K562 (cell line): ENCODE measurements at regions not wholly inside any gene's neighbourhood (a gene's known extent, or its start where the extent isn't known, plus 50 kb on each side); places are given as distances from the start of the nearest gene placed in this dataset.

ENCODE experiments used
- ATAC-seq: fragments of 200-7000 bp; cut with Tn5 transposase; 3 replicates; pipeline ENCODE4 v1.9.1; 2020; ENCODE audit warnings: moderate library complexity
- BruUV-seq: library from RNA; stranded (reverse); fragments of 400-500 nt; replicated peaks from 2 replicates; lab custom pipeline; 2021; lab: Mats Ljungman, UMichigan
- CTCF ChIA-PET: fragments of 300-600 bp; formaldehyde crosslinking; extraction: SDS; loops from one replicate; lab custom pipeline; 2021; ENCODE audit warnings: low intra/inter-chr PET ratio; lab: Yijun Ruan, JAX
- POLR2A ChIA-PET: fragments of 300-600, 350-650 bp; sonication (Branson Sonifier 250); formaldehyde crosslinking; extraction: SDS; loops from one replicate; lab custom pipeline; 2021; ENCODE audit warnings: antibody characterized with exemption, inconsistent platforms; lab: Yijun Ruan, JAX
- DNase-seq, 4 experiments: peaks; one replicate each; pipeline versions ENCODE4 v3.0.0 to v3.0.0-alpha.2; 2011 to 2018; ENCODE audit warnings: low spot score in 3 of 4, mixed read lengths in 3 of 4; ENCODE audit errors: extremely low read depth in 1 of 4
- FAIRE-seq: peaks from 2 replicates; lab custom pipeline; 2011; peaks lifted over from hg19 to GRCh38; lab: Jason Lieb, UNC
- H2AFZ ChIP-seq: 2 replicates; pipeline ENCODE4 v1.6.0; 2011; ENCODE audit warnings: low read depth, low read length, control low read depth, inconsistent platforms
- H3K27ac ChIP-seq: fragments of 200-600 bp; 3 replicates; pipeline ENCODE4 v1.8.0; 2011; ENCODE audit warnings: low read depth, mild to moderate bottlenecking, control low read depth, inconsistent platforms, low read length, moderate library complexity, mixed read lengths; ENCODE audit errors: extremely low read depth
- H3K27me3 ChIP-seq, 2 experiments: fragments of 300-600 bp in 1 of 2; 2 replicates in 1 of 2; 3 replicates in 1 of 2; pipeline versions ENCODE4 v1.6.0 to v1.8.0; 2011; ENCODE audit warnings: inconsistent platforms in 2 of 2, low read length in 2 of 2, mild to moderate bottlenecking in 1 of 2, mixed read lengths in 1 of 2, moderate library complexity in 1 of 2; ENCODE audit not compliant: control insufficient read depth in 2 of 2, insufficient read depth in 2 of 2
- H3K36me3 ChIP-seq: fragments of 300-600 bp; 3 replicates; pipeline ENCODE4 v1.8.0; 2011; ENCODE audit warnings: mild to moderate bottlenecking, low read length, inconsistent platforms; ENCODE audit not compliant: control insufficient read depth, insufficient read depth
- H3K4me1 ChIP-seq, 2 experiments: fragments of 200-600 bp in 1 of 2; replicated peaks in 1 of 2; 2 replicates in 1 of 2; 3 replicates in 1 of 2; pipeline versions ENCODE4 v1.5.1 to v1.8.0; 2011; ENCODE audit warnings: inconsistent platforms in 2 of 2, low read length in 2 of 2, mild to moderate bottlenecking in 1 of 2, mixed read lengths in 1 of 2, moderate library complexity in 1 of 2; ENCODE audit not compliant: control insufficient read depth in 2 of 2, insufficient read depth in 2 of 2
- H3K4me2 ChIP-seq: 2 replicates; pipeline ENCODE4 v1.6.1; 2011; ENCODE audit warnings: low read length, control low read depth, inconsistent platforms, mixed read lengths; ENCODE audit not compliant: insufficient read depth
- H3K4me3 ChIP-seq: fragments of 200-600 bp; sonication (generic), shearing (Covaris generic); 2 replicates; pipeline ENCODE4 v1.5.1; 2016; ENCODE audit warnings: control low read depth, inconsistent platforms
- H3K79me2 ChIP-seq: fragments of 200-600 bp; 3 replicates; pipeline ENCODE4 v1.8.0; 2011; ENCODE audit warnings: low read length, inconsistent platforms; ENCODE audit not compliant: control insufficient read depth, insufficient read depth
- H3K9ac ChIP-seq, 2 experiments: 2 replicates each; pipeline versions ENCODE4 v1.6.0 to v1.6.1; 2011; ENCODE audit warnings: low read depth in 2 of 2, low read length in 2 of 2, control low read depth in 1 of 2, inconsistent platforms in 1 of 2, mild to moderate bottlenecking in 1 of 2, mixed read lengths in 1 of 2; ENCODE audit not compliant: insufficient read depth in 1 of 2
- H3K9me1 ChIP-seq: one replicate; pipeline ENCODE4 v1.6.0; 2011; ENCODE audit warnings: inconsistent platforms, mild to moderate bottlenecking, low read length, moderate library complexity; ENCODE audit not compliant: control insufficient read depth, insufficient read depth
- H3K9me3 ChIP-seq: replicated peaks from 2 replicates; pipeline ENCODE4 v1.5.1; 2011; ENCODE audit warnings: low read depth, low read length, inconsistent platforms; ENCODE audit not compliant: control insufficient read depth, insufficient read depth
- H4K20me1 ChIP-seq: replicated peaks from 2 replicates; pipeline ENCODE4 v1.6.1; 2011; ENCODE audit warnings: low read length, inconsistent platforms, mixed read lengths; ENCODE audit not compliant: control insufficient read depth, insufficient read depth
- EZH2 ChIP-seq: IDR thresholded peaks from 2 replicates; pipeline ENCODE4 v1.6.1; 2012; ENCODE audit warnings: low read depth, mild to moderate bottlenecking, inconsistent platforms, low read length, borderline replicate concordance
- MTA3 ChIP-seq: fragments of 450-650 bp; formaldehyde crosslinking; IDR thresholded peaks from 2 replicates; pipeline ENCODE4 v1.6.1; 2017; ENCODE audit warnings: mild to moderate bottlenecking, borderline replicate concordance
- RFX5 ChIP-seq: IDR thresholded peaks from 2 replicates; pipeline ENCODE4 v1.6.1; 2011; ENCODE audit warnings: low read depth, mild to moderate bottlenecking, improper control_type of control experiment, low read length
- SMAD4 ChIP-seq: fragments of 250-450 bp; sonication (Bioruptor Pico); conservative IDR thresholded peaks from 2 replicates; pipeline ENCODE4 v1.8.0; 2021; ENCODE audit warnings: inconsistent platforms, mild to moderate bottlenecking, moderate library complexity
- SP1 ChIP-seq: sonication (generic); formaldehyde crosslinking; IDR thresholded peaks from 2 replicates; pipeline ENCODE4 v1.8.1; 2022; ENCODE audit warnings: mild to moderate bottlenecking, missing genetic modification reagents
- SRSF3 ChIP-seq: fragments of 200-400 bp; formaldehyde crosslinking; IDR thresholded peaks from 2 replicates; pipeline ENCODE4 v1.6.1; 2016; ENCODE audit warnings: mild to moderate bottlenecking, low read length, moderate library complexity; ENCODE audit not compliant: insufficient read depth
- ZBTB49 ChIP-seq: sonication (generic); formaldehyde crosslinking; IDR thresholded peaks from 2 replicates; pipeline ENCODE4 v1.8.0; 2022; ENCODE audit warnings: missing genetic modification reagents, mild to moderate bottlenecking, borderline replicate concordance
- ZFP30 ChIP-seq: fragments of 250-450 bp; sonication (Bioruptor Pico); IDR thresholded peaks from 2 replicates; pipeline ENCODE4 v1.8.0; 2022; ENCODE audit warnings: moderate library complexity, mild to moderate bottlenecking, inconsistent platforms, borderline replicate concordance
- ZNF77 ChIP-seq: fragments of 250-450 bp; sonication (Bioruptor Pico); IDR thresholded peaks from 2 replicates; pipeline ENCODE4 v1.5.0; 2020
- WGBS: fragments of 100-300 bp; shearing (Covaris generic); methylation state at CpG from one replicate; pipeline ENCODE4 v1.1.6; 2016; ENCODE audit warnings: low coverage, mixed read lengths; ENCODE audit not compliant: insufficient coverage; ENCODE audit errors: missing lambda C conversion rate; 5-methylcytosine and 5-hydroxymethylcytosine counted together
- in situ Hi-C: fragments of 300-500 bp; cut with MboI; formaldehyde crosslinking; loops from 4 replicates; pipeline ENCODE4 v1.15.0; 2018; ENCODE audit warnings: inconsistent platforms, mixed read lengths
- intact Hi-C: fragments of 100-400 bp; cut with micrococcal nuclease; formaldehyde crosslinking; loops from 2 replicates; pipeline ENCODE4 v1.14.2; 2022
- TF ChIP-seq, protein P1 (sequence below): fragments of 450-650 bp; IDR thresholded peaks from one replicate; pipeline ENCODE4 v1.6.1; 2018; ENCODE audit warnings: mild to moderate bottlenecking, moderate library complexity; ENCODE audit not compliant: partially characterized antibody

DNA sequence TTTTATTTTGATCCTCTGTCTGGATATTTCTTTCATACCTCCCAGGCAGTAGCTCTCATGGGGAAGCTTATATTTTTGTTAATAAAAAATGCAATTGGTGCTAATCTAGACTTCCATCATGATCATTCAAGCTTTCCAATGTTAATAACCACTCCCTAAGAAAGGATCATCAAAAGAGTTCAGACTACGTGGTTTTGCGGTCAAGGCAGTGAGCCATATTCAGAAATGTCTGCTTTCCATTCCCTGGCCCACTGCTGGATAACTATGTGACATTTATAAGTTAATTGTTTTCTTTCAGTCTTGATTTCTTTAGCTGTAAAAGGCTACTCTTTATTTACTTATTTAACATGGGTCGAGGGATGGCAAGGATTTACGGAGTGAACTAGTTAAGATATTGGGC is 414.6 kb downstream of the LMO4 start (continued):
- no peak for TF ChIP-seq ZNF77 (CRISPR knock-in tag)
- TF ChIP-seq, all 486 proteins: peak for 0

GRCh38 chr1:87744056-87744455 is 415.4 kb downstream of the LMO4 start:
- in situ Hi-C loops = no loop called here

More at GRCh38 chr1:87744056-87744455, 415.4 kb downstream of the LMO4 start:
- ChIA-PET CTCF (no interaction called here), POLR2A (interaction anchor here (0.8 kb wide), 1 partner anchor 23 kb away, joined by 3 read pairs; no protein-coding TSS in a partner anchor)
- no peaks in the 10 kb centered on the region for H3K36me3 ChIP-seq
- H3K9me3 ChIP-seq = no peaks in the 10 kb centered on the region
- FAIRE-seq = no peak
- WGBS = 6% methylated on average over 3 of the region's 3 CpGs
- H3K9me1 ChIP-seq = no peaks in the 10 kb centered on the region
- BruUV-seq = no TSS peak
- intact Hi-C loops = no loop called here
- TF ChIP-seq SP1 (CRISPR knock-in tag) = no peak
- TF ChIP-seq ZFP30 (CRISPR knock-in tag) = no peak
- TF ChIP-seq, protein P1, sequence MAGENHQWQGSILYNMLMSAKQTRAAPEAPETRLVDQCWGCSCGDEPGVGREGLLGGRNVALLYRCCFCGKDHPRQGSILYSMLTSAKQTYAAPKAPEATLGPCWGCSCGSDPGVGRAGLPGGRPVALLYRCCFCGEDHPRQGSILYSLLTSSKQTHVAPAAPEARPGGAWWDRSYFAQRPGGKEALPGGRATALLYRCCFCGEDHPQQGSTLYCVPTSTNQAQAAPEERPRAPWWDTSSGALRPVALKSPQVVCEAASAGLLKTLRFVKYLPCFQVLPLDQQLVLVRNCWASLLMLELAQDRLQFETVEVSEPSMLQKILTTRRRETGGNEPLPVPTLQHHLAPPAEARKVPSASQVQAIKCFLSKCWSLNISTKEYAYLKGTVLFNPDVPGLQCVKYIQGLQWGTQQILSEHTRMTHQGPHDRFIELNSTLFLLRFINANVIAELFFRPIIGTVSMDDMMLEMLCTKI = no peak
- TF ChIP-seq SMAD4 (CRISPR knock-in tag) = no peak
- TF ChIP-seq SRSF3 = no peak
- TF ChIP-seq ZBTB49 (CRISPR knock-in tag) = no peak
- TF ChIP-seq MTA3 = no peak
- TF ChIP-seq EZH2 = no peak
- TF ChIP-seq RFX5 = no peak
- H2AFZ ChIP-seq = no peak overlapping the region
- H3K27ac ChIP-seq = no peak overlapping the region
- no peak overlapping the region for H3K4me3 ChIP-seq
- no peak for ATAC-seq
- no peak for DNase-seq
- H3K9ac ChIP-seq = no peak overlapping the region
- no peaks in the 10 kb centered on the region for H3K79me2 ChIP-seq
- H4K20me1 ChIP-seq = no peaks in the 10 kb centered on the region
- H3K4me1 ChIP-seq = no peaks in the 10 kb centered on the region
- H3K4me2 ChIP-seq = no peak overlapping the region
- H3K27me3 ChIP-seq = no peaks in the 10 kb centered on the region
